Loucy (cell line): ENCODE measurements at regions not wholly inside any gene's neighbourhood (a gene's known extent, or its start where the extent isn't known, plus 50 kb on each side); places are given as distances from the start of the nearest gene placed in this dataset.

ENCODE experiments used
- CTCF ChIP-seq: fragments of 200-600 bp; sonication (generic); conservative IDR thresholded peaks from 2 replicates; pipeline ENCODE4 v1.5.1; 2014; ENCODE audit warnings: mild to moderate bottlenecking, antibody characterized with exemption, low read length
- EZH2phosphoT487 ChIP-seq: fragments of 200-600 bp; IDR thresholded peaks from 2 replicates; pipeline ENCODE4 v1.6.1; 2018; ENCODE audit warnings: antibody characterized with exemption, mild to moderate bottlenecking, moderate library complexity, borderline replicate concordance

- TF ChIP-seq CTCF: no peak
- TF ChIP-seq EZH2phosphoT487: no peak
Observed at GRCh38 chr5:124474528-124475215, 271.8 kb downstream of the ZNF608 start.
